GM18873 (cell line): ENCODE measurements at regions not wholly inside any gene's neighbourhood (a gene's known extent, or its start where the extent isn't known, plus 50 kb on each side); places are given as distances from the start of the nearest gene placed in this dataset.
"Not testable (repeated sequence)": the region's sequence is repeated elsewhere in the genome, so short reads cannot be mapped to it uniquely, and the experiment has no call there.

Experiments used
- ATAC-seq: cut with Tn5 transposase; IDR thresholded peaks from one replicate; pipeline ENCODE4 v1.9.1; 2021; ENCODE audit warnings: mild to moderate bottlenecking, moderate library complexity, moderate number of reproducible peaks; ENCODE audit not compliant: unreplicated experiment, low FRiP score

- ATAC-seq: not testable (repeated sequence)
These were observed 348.3 kb upstream of the CD180 start for GRCh38 chr5:67544942-67545341.

DNA sequence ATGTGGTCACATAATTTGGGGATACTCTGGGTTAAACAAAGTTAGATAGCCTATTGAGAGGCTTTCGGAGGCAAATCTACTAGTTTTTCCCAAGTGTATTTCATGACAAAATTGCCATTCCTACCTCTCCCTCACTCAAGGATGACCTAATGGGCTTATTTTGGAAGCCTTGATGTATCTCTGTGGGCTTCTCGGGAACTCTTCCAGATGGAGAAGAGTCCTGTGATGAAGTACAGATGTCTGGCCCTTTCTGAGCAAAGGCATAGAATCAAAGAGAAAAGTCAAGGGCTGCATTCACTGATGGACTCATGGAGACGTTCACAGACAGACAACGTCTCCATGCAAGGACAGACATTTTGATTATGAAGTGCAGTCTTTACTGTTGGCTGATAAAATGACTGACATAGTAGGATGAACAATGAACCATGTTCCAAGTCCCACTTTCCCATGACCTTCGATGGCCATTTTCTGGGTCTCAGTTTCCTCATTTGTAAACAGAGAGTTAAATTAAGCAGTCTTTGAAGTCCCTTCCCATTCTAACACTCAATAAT lies 347.2 kb upstream of the CD180 start:
- ATAC-seq: no peak

DNA sequence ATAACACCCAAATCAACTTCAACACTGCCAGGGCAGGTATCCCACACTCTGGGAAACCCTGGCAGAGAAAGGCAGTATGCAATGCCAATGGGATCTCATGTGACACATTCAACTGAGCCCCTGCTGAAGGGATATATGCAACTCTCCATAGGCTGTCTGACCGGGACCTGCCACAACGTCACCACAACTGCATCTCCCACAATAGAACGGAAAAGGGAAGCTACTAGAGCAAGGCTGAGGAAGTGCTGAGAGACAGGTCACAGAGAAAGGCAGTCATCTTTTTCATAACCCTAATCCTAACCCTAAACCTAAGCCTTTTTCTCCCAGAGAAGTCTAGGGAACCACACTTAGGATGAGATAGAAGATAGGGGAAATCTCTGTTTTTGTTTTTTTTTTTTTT lies 345.9 kb upstream of the CD180 start:
- no peak for ATAC-seq

DNA sequence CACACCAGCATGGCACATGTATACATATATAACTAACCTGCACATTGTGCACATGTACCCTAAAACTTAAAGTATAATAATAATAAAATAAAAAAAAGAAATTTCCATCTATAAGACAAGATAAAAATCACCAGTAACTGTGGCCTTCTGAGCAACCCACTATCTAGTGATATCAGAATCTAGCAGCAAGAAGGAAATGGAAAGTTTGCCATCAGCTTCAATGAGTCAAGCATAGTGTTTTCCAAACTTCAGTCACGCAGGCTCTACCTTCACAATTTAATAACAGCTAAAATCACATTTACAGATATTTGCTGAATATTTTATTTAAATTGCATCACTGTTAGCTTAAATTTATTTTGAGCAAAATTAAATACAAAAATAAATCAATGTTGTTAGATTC lies 345.3 kb upstream of the CD180 start:
- no peak for ATAC-seq

DNA sequence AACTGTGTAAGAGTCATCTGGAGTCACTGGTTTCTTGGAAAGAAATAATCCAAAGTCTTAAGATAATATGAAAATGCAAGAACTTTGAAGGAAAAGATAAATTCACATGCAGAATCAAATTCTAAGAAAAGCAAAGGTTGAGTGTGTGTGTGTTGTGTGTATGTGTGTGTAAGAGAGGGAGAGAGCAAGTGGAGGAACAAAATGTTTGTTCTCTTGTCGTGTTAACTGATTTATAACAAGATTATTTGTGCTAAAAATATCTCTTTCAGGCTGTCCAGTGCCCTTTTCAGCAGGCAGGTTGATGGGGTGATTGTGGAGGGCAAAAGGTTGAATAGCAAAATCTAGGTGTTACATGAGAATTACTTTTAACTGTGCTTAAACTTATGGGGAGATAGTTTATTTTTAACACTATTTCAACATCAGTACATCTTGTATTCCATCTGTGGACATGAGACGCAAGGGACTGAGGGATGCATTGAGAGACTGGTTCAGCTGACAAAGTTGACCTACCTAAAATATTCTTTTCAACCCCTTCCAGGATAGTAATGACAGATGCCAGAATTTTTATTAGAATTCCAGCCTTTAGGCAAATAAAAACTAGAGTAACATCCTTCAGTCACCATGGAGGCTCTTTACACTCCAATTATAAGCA lies 342.4 kb upstream of the CD180 start:
- no peak for ATAC-seq

GRCh38 chr5:67537439-67538148 lies 341.0 kb upstream of the CD180 start:
- ATAC-seq: no peak

DNA sequence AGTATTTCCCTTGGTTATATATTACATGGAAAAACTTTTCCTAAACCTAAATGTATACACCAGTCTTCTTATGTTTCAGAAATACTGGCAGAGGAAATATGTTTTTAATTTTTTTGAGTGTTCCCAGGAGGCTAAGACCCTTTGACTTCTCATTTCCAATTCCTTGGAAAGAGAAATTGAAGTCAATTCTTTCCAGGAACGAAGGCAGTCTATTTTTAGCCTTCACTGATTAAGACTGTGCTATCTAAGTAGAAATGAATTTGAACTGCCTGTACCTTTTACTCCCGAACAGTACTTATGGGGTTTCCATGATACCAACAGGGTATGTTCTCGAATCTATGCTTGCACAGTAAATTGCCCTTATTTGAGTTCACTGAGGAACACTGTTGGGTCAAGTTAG lies 340.3 kb upstream of the CD180 start:
- no peak for ATAC-seq

GRCh38 chr5:67530609-67531255 lies 334.1 kb upstream of the CD180 start:
- no peak for ATAC-seq

DNA sequence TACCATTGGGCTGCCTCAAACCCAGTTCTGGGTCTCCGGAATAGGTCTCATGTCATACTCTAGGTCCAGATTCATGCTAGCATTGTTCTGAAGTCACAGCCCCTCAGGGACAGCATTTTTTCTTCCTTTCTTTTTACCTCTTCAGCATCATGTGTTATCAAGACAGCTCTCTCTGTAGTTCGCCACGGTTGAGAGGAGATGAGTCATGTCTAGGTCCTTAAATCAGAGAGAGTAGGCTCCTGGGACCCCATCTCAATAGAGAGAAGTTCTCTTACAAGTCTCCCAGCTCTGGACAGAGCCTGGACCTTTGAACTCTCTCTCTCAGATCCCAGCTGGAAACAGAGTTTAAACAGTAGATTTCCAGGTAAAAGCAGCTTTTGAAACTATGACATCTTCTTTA lies 332.4 kb upstream of the CD180 start:
- no peak for ATAC-seq

DNA sequence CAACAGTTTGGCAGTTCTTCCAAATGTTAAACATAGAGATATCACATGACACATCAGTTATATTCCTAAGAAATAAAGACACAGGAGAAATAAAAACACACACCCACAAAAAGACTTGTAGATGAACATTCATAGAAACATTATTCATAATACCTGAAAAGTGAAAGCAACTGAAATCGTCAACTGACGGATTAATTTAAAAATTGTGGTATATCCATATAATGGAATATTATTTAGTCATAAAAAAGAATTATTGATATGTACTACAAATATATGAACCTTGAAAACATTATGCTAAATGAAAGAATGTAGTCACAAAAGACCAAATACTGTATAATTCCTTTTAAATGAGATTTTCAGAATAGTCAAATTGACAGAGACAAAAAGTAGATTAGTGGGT lies 330.2 kb upstream of the CD180 start:
- no peak for ATAC-seq

GRCh38 chr5:67520161-67520908 lies 323.7 kb upstream of the CD180 start:
- no peak for ATAC-seq

DNA sequence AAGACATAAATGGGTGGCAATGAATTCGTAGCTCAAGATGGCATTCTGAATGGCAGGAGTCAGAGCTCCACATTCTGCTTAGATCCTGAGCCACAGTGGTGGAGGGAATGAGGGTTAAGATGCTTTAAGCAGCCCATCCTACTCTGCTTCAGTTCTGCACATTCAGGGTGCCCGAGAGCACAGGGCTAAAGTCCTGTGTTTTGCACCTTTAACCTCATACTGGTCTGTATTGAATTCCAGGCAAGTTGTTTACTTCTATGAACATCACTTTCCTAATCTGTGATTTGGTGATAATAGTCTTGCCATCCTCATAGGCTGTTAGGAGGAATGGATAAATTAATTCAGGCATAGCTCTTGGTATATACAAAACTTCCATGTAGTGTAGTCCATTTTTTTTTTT lies 321.6 kb upstream of the CD180 start:
- ATAC-seq: no peak

GRCh38 chr5:67516948-67517565 lies 320.5 kb upstream of the CD180 start:
- ATAC-seq: no peak

DNA sequence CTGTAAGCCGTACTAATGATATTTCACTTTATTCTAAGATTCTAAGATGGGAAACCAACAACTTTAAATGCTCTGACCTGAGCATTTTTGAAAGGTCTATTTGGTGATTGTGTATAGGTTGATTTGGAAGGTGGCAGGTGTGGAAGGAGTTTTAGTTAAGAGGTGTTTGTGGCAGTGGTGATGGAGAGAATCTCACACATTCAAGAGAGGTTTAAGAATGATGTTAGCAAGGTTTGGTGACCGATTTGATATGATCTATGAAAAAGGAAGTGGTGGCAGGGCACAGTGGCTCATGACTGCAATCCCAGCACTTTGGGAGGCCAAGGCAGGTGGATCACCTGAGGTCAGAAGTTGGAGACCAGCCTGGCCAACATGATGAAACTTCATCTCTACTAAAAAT lies 319.2 kb upstream of the CD180 start:
- no peak for ATAC-seq

- ATAC-seq: no peak
These were observed 318.6 kb upstream of the CD180 start for GRCh38 chr5:67515020-67515689.

DNA sequence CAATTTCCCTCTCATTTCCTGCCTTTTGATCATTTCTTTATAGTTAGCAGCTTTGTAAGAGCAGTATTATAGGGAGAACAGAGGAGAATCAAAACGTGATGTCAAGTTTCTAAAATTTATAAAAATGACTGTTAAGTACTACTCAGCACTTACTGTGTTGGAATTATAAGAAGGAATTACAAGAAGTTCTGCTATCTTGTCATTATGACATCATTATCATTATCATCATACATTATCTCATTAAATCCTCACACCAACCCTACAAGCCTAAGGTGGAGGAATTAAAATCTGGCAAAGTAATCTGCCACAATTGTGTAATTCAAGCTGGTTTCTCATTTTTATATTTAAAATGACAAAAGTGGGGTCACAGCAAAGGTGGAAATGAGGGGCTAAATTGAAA lies 316.2 kb upstream of the CD180 start:
- no peak for ATAC-seq

DNA sequence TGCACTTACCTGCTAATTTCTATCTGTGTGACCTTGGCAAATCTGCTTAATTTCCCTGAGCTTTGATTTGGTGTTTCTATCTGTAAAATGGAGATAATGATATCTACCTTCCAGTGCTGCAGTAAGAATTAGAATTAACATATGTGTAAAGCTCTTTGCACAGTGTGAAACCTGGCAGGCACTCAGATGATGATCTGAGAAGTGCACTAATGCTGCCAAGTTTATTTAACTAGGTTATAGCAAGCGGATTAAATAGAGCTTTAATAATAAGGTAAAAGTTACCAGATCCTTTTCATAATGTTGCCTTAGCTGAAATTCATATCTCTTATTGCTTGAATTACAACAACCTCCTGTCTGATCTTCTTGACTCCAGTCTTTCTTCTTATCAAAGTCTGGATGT lies 315.3 kb upstream of the CD180 start:
- no peak for ATAC-seq

DNA sequence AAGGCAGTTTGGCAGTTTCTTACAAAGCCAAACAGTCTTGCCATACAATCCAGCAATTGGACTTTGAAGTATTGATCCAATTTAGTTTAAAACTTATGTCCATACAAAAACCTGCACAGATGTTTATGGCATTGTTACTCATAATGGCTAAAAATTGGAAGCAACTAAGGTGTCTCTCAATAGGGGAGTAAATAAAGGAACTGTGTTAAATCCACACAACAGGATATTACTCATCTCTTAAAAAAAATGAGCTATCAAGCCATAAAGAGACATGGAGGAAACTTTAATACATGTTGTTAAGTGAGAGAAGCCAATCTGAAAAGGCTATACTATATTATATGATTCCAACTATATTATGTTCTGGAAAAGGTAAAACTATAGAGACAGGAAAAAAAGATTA lies 313.6 kb upstream of the CD180 start:
- no peak for ATAC-seq

- ATAC-seq: no peak
These were observed 313.0 kb upstream of the CD180 start for GRCh38 chr5:67509402-67510186.
